ENCODE measurements at regions not wholly inside any gene's neighbourhood (a gene's known extent, or its start where the extent isn't known, plus 50 kb on each side); places are given as distances from the start of the nearest gene placed in this dataset.

DNA sequence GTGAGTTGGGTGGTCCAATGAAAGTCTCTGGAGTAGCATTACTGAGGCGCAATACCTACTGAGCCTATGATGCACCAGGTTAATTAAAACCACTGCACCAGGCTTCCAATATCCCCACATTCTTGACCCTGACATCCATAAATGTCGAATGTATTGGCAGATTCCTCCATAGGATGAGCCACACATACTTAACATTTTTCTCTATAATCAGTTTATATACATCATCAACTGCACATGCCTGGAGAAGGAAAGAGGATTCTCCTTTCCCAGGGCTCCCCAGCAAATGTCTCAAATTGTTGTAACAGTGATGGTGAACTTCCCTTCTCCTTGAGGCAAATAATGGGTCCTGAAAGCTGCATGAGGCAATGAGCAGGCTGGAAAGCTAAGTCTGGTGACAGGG, 82.3 kb upstream of the LPP start:
- Histone ChIP-seq H3K9me2 (ENCODE audit: insufficient read depth) (no peaks in the 10 kb centered on the region), H3K27me3 (ENCODE audit: insufficient read depth, low read length) (no peaks in the 10 kb centered on the region), H2AFZ (ENCODE audit: low read depth, low read length, poor library complexity, severe bottlenecking) (no peak overlapping the region), H3K9me3 (ENCODE audit: control insufficient read depth in 1 of 2, insufficient read depth in 1 of 2, low read depth in 1 of 2, low read length in 2 of 2) (no peaks in the 10 kb centered on the region), H3K36me3 (ENCODE audit: control insufficient read depth in 1 of 2, insufficient read depth in 2 of 2, low read length in 2 of 2) (no peaks in the 10 kb centered on the region), H3K9ac (ENCODE audit: low read length) (no peak overlapping the region), H3K4me1 (ENCODE audit: control insufficient read depth in 1 of 2, insufficient read depth in 2 of 2, low read length in 2 of 2) (peaks cover 0 to 7% of the 10 kb centered on the region in 2 experiments; a peak in 1 of 4 replicates), H3K27ac (ENCODE audit: low read depth, low read length) (no peak overlapping the region), H4K20me1 (ENCODE audit: insufficient read depth) (no peaks in the 10 kb centered on the region), H3K4me2 (ENCODE audit: low read length) (no peak overlapping the region), H3K4me3 (replicated peaks in 1 of 2; ENCODE audit: low read depth in 1 of 2, low read length in 2 of 2) (no peak overlapping the region), H3K79me2 (ENCODE audit: insufficient read depth, low read length) (no peaks in the 10 kb centered on the region)
- ChIA-PET CTCF (no interaction called here), POLR2A (no interaction called here), RAD21 (ENCODE audit: low non-redundant PET in 1 of 2, low total read pairs in 2 of 2, uncharacterized antibody in 2 of 2, unreplicated experiment in 2 of 2) (no interaction called here)
- DNase-seq (ENCODE audit: low read depth, low spot score): no peak
- ATAC-seq: no peak
- intact Hi-C loops (cut with micrococcal nuclease): no loop called here
- no TSS peak for BruUV-seq (replicated peaks)
- TF ChIP-seq EZH2phosphoT487 (IDR thresholded peaks at IDR 0.05; ENCODE audit: borderline replicate concordance): no peak
- TF ChIP-seq CTCF (IDR thresholded peaks at IDR 0.05 in 2 of 3, conservative IDR thresholded peaks at IDR 0.05 in 1 of 3; ENCODE audit: borderline replicate concordance in 1 of 3, insufficient read depth in 1 of 3, low read depth in 2 of 3, low read length in 2 of 3): no peak
- TF ChIP-seq ZFX (IDR thresholded peaks at IDR 0.05): no peak
- no peak for TF ChIP-seq JUND (IDR thresholded peaks at IDR 0.05)
- TF ChIP-seq ZBTB33 (IDR thresholded peaks at IDR 0.05; ENCODE audit: extremely low read depth, insufficient replicate concordance, low read length): no peak
- no peak for TF ChIP-seq CEBPB (IDR thresholded peaks at IDR 0.05; ENCODE audit: low read depth)
- no peak for TF ChIP-seq EZH2 (IDR thresholded peaks at IDR 0.05)
- no peak for TF ChIP-seq ZNF274 (IDR thresholded peaks at IDR 0.05; ENCODE audit: low read depth, low read length)
- TF ChIP-seq EGR1 (IDR thresholded peaks at IDR 0.05; ENCODE audit: low read depth): no peak
- TF ChIP-seq SIN3A (IDR thresholded peaks at IDR 0.05; ENCODE audit: low read depth): no peak
- no peak for TF ChIP-seq POLR2AphosphoS5 (IDR thresholded peaks at IDR 0.05; ENCODE audit: low read depth, low read length)
- no peak for TF ChIP-seq MAX (IDR thresholded peaks at IDR 0.05)
- TF ChIP-seq SRF (IDR thresholded peaks at IDR 0.05; ENCODE audit: low read depth): no peak
- no peak for TF ChIP-seq POLR2A (IDR thresholded peaks at IDR 0.05; ENCODE audit: borderline replicate concordance, extremely low read depth, insufficient read depth, insufficient read length)
- no peak for TF ChIP-seq RAD21 (IDR thresholded peaks at IDR 0.05; ENCODE audit: low read depth)
- no peak for TF ChIP-seq YY1 (IDR thresholded peaks at IDR 0.05; ENCODE audit: extremely low read depth, insufficient replicate concordance, low read depth, low read length)
- TF ChIP-seq, protein P1, sequence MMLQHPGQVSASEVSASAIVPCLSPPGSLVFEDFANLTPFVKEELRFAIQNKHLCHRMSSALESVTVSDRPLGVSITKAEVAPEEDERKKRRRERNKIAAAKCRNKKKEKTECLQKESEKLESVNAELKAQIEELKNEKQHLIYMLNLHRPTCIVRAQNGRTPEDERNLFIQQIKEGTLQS (IDR thresholded peaks at IDR 0.05): no peak
- no peak for TF ChIP-seq TCF7L2 (IDR thresholded peaks at IDR 0.05; ENCODE audit: borderline replicate concordance, extremely low read depth, insufficient read depth, insufficient read length)
- no peak for TF ChIP-seq ELF1 (IDR thresholded peaks at IDR 0.05; ENCODE audit: borderline replicate concordance, low read depth)

All from HCT116 (cell line).